ENCODE measurements at regions not wholly inside any gene's neighbourhood (a gene's known extent, or its start where the extent isn't known, plus 50 kb on each side); places are given as distances from the start of the nearest gene placed in this dataset.

DNA sequence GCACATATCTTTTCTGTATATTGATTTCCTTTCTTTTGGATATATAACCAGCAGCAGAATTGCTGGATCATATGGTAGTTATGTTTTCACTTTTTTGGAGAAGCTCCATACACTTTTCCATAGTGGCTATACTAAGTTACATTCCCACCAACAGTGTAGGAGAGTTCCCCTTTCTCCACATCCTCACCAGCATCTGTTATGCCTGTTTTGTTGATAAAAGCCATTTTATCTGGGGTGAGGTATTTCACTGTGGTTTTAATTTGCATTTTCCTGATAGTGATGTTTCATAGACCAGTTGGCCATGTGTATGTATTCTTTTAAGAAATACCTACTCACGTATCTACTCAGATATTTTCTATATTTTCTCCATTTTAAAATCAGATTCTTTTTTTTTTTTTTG lies 419.3 kb upstream of the FAT3 start:
- TF ChIP-seq, protein P1, sequence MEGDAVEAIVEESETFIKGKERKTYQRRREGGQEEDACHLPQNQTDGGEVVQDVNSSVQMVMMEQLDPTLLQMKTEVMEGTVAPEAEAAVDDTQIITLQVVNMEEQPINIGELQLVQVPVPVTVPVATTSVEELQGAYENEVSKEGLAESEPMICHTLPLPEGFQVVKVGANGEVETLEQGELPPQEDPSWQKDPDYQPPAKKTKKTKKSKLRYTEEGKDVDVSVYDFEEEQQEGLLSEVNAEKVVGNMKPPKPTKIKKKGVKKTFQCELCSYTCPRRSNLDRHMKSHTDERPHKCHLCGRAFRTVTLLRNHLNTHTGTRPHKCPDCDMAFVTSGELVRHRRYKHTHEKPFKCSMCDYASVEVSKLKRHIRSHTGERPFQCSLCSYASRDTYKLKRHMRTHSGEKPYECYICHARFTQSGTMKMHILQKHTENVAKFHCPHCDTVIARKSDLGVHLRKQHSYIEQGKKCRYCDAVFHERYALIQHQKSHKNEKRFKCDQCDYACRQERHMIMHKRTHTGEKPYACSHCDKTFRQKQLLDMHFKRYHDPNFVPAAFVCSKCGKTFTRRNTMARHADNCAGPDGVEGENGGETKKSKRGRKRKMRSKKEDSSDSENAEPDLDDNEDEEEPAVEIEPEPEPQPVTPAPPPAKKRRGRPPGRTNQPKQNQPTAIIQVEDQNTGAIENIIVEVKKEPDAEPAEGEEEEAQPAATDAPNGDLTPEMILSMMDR (IDR thresholded peaks at IDR 0.05) = no peak
- TF ChIP-seq POLR2A (IDR thresholded peaks at IDR 0.05) = no peak
